Liver (tissue), 8 donors: ENCODE measurements at regions not wholly inside any gene's neighbourhood (a gene's known extent, or its start where the extent isn't known, plus 50 kb on each side); places are given as distances from the start of the nearest gene placed in this dataset.

Source experiments
- DNase-seq: peaks from one replicate; pipeline ENCODE4 v3.0.0-alpha.2; 2017; ENCODE audit warnings: low spot score
- H3K27ac ChIP-seq, 2 donors: one replicate each; pipeline ENCODE4 v1.7.0; 2013; ENCODE audit warnings: inconsistent platforms in 2 of 2, low read length in 2 of 2, control low read depth in 1 of 2, low read depth in 1 of 2, mild to moderate bottlenecking in 1 of 2
- H3K27me3 ChIP-seq, 4 donors: one replicate each; pipeline versions ENCODE4 v1.6.1 to v1.7.0; 2013; ENCODE audit warnings: low read length in 3 of 4, inconsistent platforms in 1 of 4, mild to moderate bottlenecking in 1 of 4, moderate library complexity in 1 of 4; ENCODE audit not compliant: control insufficient read depth in 4 of 4, insufficient read depth in 4 of 4
- H3K36me3 ChIP-seq, 4 donors: one replicate each; pipeline versions ENCODE4 v1.6.1 to v1.7.0; 2013; ENCODE audit warnings: low read length in 3 of 4, mild to moderate bottlenecking in 3 of 4, low read depth in 1 of 4, moderate library complexity in 1 of 4; ENCODE audit not compliant: control insufficient read depth in 4 of 4, insufficient read depth in 3 of 4
- H3K4me1 ChIP-seq, 4 donors: one replicate each; pipeline versions ENCODE4 v1.6.1 to v1.7.0; 2013; ENCODE audit warnings: low read length in 3 of 4, mild to moderate bottlenecking in 3 of 4, moderate library complexity in 1 of 4; ENCODE audit not compliant: control insufficient read depth in 4 of 4, insufficient read depth in 4 of 4
- H3K4me3 ChIP-seq, 3 donors: one replicate each; pipeline versions ENCODE4 v1.6.1 to v1.7.0; 2013; ENCODE audit warnings: low read length in 3 of 3, control low read depth in 1 of 3, low read depth in 1 of 3, mild to moderate bottlenecking in 1 of 3
- H3K9ac ChIP-seq, 2 donors: one replicate each; pipeline ENCODE4 v1.7.0; 2013; ENCODE audit warnings: low read length in 2 of 2, mild to moderate bottlenecking in 2 of 2, moderate library complexity in 2 of 2, control low read depth in 1 of 2, low read depth in 1 of 2
- H3K9me3 ChIP-seq, 4 donors: one replicate each; pipeline versions ENCODE4 v1.6.1 to v1.7.0; 2013; ENCODE audit warnings: low read length in 3 of 4; ENCODE audit not compliant: control insufficient read depth in 4 of 4
- ATF3 ChIP-seq: IDR thresholded peaks from 2 replicates; pipeline ENCODE4 v1.6.1; 2016; ENCODE audit warnings: antibody characterized with exemption
- CTCF ChIP-seq: fragments of 150-350 bp; IDR thresholded peaks from 2 replicates; pipeline ENCODE4 v1.5.1; 2017; ENCODE audit warnings: improper control_type of control experiment, low read depth, low read length; ENCODE audit not compliant: missing input control
- EGR1 ChIP-seq, 2 donors: IDR thresholded peaks; 2 replicates each; pipeline ENCODE4 v1.6.1; 2016 to 2018; ENCODE audit warnings: antibody characterized with exemption in 2 of 2, low read depth in 2 of 2
- FOXA1 ChIP-seq: IDR thresholded peaks from 2 replicates; pipeline ENCODE4 v1.6.1; 2016; ENCODE audit warnings: antibody characterized with exemption
- FOXA2 ChIP-seq: IDR thresholded peaks from 2 replicates; pipeline ENCODE4 v1.6.1; 2016; ENCODE audit warnings: antibody characterized with exemption
- GABPA ChIP-seq, 2 donors: IDR thresholded peaks in 1 of 2; conservative IDR thresholded peaks in 1 of 2; 2 replicates each; pipeline ENCODE4 v1.6.1; 2016; ENCODE audit warnings: antibody characterized with exemption in 2 of 2, mild to moderate bottlenecking in 1 of 2, moderate library complexity in 1 of 2
- HNF4A ChIP-seq, 2 donors: conservative IDR thresholded peaks; 2 replicates each; pipeline ENCODE4 v1.6.1; 2016; ENCODE audit warnings: antibody characterized with exemption in 2 of 2, mild to moderate bottlenecking in 2 of 2
- HNF4G ChIP-seq: IDR thresholded peaks from 2 replicates; pipeline ENCODE4 v1.6.1; 2016; ENCODE audit warnings: antibody characterized with exemption
- JUND ChIP-seq, 2 donors: IDR thresholded peaks; 2 replicates each; pipeline ENCODE4 v1.6.1; 2016; ENCODE audit warnings: antibody characterized with exemption in 2 of 2
- MAX ChIP-seq: IDR thresholded peaks from 2 replicates; pipeline ENCODE4 v1.6.1; 2016; ENCODE audit warnings: antibody characterized with exemption
- NR2F2 ChIP-seq: IDR thresholded peaks from 2 replicates; pipeline ENCODE4 v1.6.1; 2016; ENCODE audit warnings: antibody characterized with exemption
- RAD21 ChIP-seq, 2 donors: IDR thresholded peaks; 2 replicates each; pipeline ENCODE4 v1.6.1; 2016; ENCODE audit warnings: antibody characterized with exemption in 2 of 2, mild to moderate bottlenecking in 2 of 2
- RXRA ChIP-seq, 2 donors: IDR thresholded peaks; 2 replicates each; pipeline ENCODE4 v1.6.1; 2017 to 2018; ENCODE audit warnings: antibody characterized with exemption in 2 of 2, mild to moderate bottlenecking in 1 of 2
- SP1 ChIP-seq: IDR thresholded peaks from 2 replicates; pipeline ENCODE4 v1.6.1; 2018; ENCODE audit warnings: antibody characterized with exemption, mild to moderate bottlenecking
- TAF1 ChIP-seq: conservative IDR thresholded peaks from 2 replicates; pipeline ENCODE4 v1.6.1; 2016; ENCODE audit warnings: antibody characterized with exemption, mild to moderate bottlenecking
- YY1 ChIP-seq: IDR thresholded peaks from 2 replicates; pipeline ENCODE4 v1.6.1; 2016; ENCODE audit warnings: antibody characterized with exemption, mild to moderate bottlenecking
- ZBTB33 ChIP-seq: IDR thresholded peaks from 2 replicates; pipeline ENCODE4 v1.6.1; 2016; ENCODE audit warnings: antibody characterized with exemption
- WGBS: extraction: QIAGEN DNeasy Blood & Tissue Kit; methylation state at CpG from one replicate; pipeline ENCODE4 v1.1.7; 2013; 5-methylcytosine and 5-hydroxymethylcytosine counted together
- donor health status: healthy.
- donor health status: healthy.
- donor health status: healthy.
- donor health status: healthy.
- donor health status: healthy.

GRCh38 chr1:56435434-56436262 lies 143.7 kb downstream of the PLPP3 start:
- no peak for DNase-seq
- Histone ChIP-seq H3K9me3 (no peaks in the 10 kb centered on the region), H3K27ac (no peak overlapping the region), H3K9ac (no peak overlapping the region), H3K27me3 (no peaks in the 10 kb centered on the region), H3K36me3 (no peaks in the 10 kb centered on the region), H3K4me1 (peaks cover 12 to 39% (median 26%) of the 10 kb centered on the region in 4 donors), H3K4me3 (no peak overlapping the region)
- no peak for TF ChIP-seq GABPA (IDR thresholded peaks at IDR 0.05 in 1 of 2, conservative IDR thresholded peaks at IDR 0.05 in 1 of 2)
- TF ChIP-seq TAF1: no peak
- TF ChIP-seq FOXA1: no peak
- no peak for TF ChIP-seq ZBTB33
- TF ChIP-seq JUND (IDR thresholded peaks at IDR 0.05): no peak
- no peak for TF ChIP-seq FOXA2
- TF ChIP-seq RXRA (IDR thresholded peaks at IDR 0.05): no peak
- no peak for TF ChIP-seq NR2F2
- no peak for TF ChIP-seq MAX
- no peak for TF ChIP-seq HNF4G
- no peak for TF ChIP-seq CTCF
- TF ChIP-seq ATF3: no peak
- no peak for TF ChIP-seq SP1
- no peak for TF ChIP-seq YY1
- TF ChIP-seq EGR1 (IDR thresholded peaks at IDR 0.05; ENCODE audit: low read depth in 2 of 2): no peak
- TF ChIP-seq HNF4A (conservative IDR thresholded peaks at IDR 0.05): no peak
- TF ChIP-seq RAD21 (IDR thresholded peaks at IDR 0.05): no peak
- 72% methylated on average over 2 of the region's 2 CpGs for WGBS

GRCh38 chr1:56434740-56435139 lies 144.6 kb downstream of the PLPP3 start:
- no peak for DNase-seq
- no peaks in the 10 kb centered on the region for H3K36me3 ChIP-seq
- H3K4me1 ChIP-seq: peaks cover 12 to 35% (median 24%) of the 10 kb centered on the region in 4 donors
- no peak overlapping the region for H3K9ac ChIP-seq
- 92% methylated on average over 4 of the region's 4 CpGs for WGBS
- no peaks in the 10 kb centered on the region for H3K9me3 ChIP-seq
- TF ChIP-seq JUND (IDR thresholded peaks at IDR 0.05) (no peak), FOXA2 (no peak), RXRA (IDR thresholded peaks at IDR 0.05) (no peak), HNF4A (conservative IDR thresholded peaks at IDR 0.05) (no peak), SP1 (no peak), YY1 (no peak), GABPA (IDR thresholded peaks at IDR 0.05 in 1 of 2, conservative IDR thresholded peaks at IDR 0.05 in 1 of 2) (no peak), TAF1 (no peak)
- no peaks in the 10 kb centered on the region for H3K27me3 ChIP-seq
- H3K27ac ChIP-seq: no peak overlapping the region
- H3K4me3 ChIP-seq: no peak overlapping the region
